GM18508 (cell line): ENCODE measurements at regions not wholly inside any gene's neighbourhood (a gene's known extent, or its start where the extent isn't known, plus 50 kb on each side); places are given as distances from the start of the nearest gene placed in this dataset.

Experiments used
- ATAC-seq: cut with Tn5 transposase; IDR thresholded peaks from one replicate; pipeline ENCODE4 v1.9.1; 2021; ENCODE audit warnings: moderate number of reproducible peaks; ENCODE audit not compliant: insufficient read depth, unreplicated experiment

GRCh38 chr7:42522227-42522991 lies 285.4 kb upstream of the GLI3 start:
- ATAC-seq = no peak

GRCh38 chr7:42511027-42511426 lies 274.0 kb upstream of the GLI3 start:
- no peak for ATAC-seq

- ATAC-seq = no peak
Observed at GRCh38 chr7:42506097-42506496, 269.1 kb upstream of the GLI3 start.

GRCh38 chr7:42502022-42502421 lies 265.0 kb upstream of the GLI3 start:
- ATAC-seq = no peak

- no peak for ATAC-seq
Observed at GRCh38 chr7:42495256-42495655, 258.2 kb upstream of the GLI3 start.

GRCh38 chr7:42494736-42495135 lies 257.7 kb upstream of the GLI3 start:
- ATAC-seq = no peak

- ATAC-seq = no peak
Observed at GRCh38 chr7:42494199-42494710, 257.2 kb upstream of the GLI3 start.

GRCh38 chr7:42493436-42494198 lies 256.6 kb upstream of the GLI3 start:
- ATAC-seq = no peak

- ATAC-seq = no peak
Observed at GRCh38 chr7:42492920-42493319, 255.9 kb upstream of the GLI3 start.

- ATAC-seq = no peak
Observed at GRCh38 chr7:42491106-42491505, 254.1 kb upstream of the GLI3 start.

GRCh38 chr7:42489299-42489698 lies 252.3 kb upstream of the GLI3 start:
- ATAC-seq = no peak

GRCh38 chr7:42485301-42485766 lies 248.3 kb upstream of the GLI3 start:
- no peak for ATAC-seq

GRCh38 chr7:42483886-42484285 lies 246.9 kb upstream of the GLI3 start:
- ATAC-seq = no peak

GRCh38 chr7:42479816-42480633 lies 243.0 kb upstream of the GLI3 start:
- ATAC-seq = no peak

- ATAC-seq = no peak
Observed at GRCh38 chr7:42479452-42479815, 242.4 kb upstream of the GLI3 start.

- ATAC-seq = no peak
Observed at GRCh38 chr7:42478717-42479116, 241.7 kb upstream of the GLI3 start.

GRCh38 chr7:42476255-42476654 lies 239.2 kb upstream of the GLI3 start:
- no peak for ATAC-seq

GRCh38 chr7:42475082-42475481 lies 238.1 kb upstream of the GLI3 start:
- no peak for ATAC-seq

GRCh38 chr7:42473099-42473498 lies 236.1 kb upstream of the GLI3 start:
- no peak for ATAC-seq

- no peak for ATAC-seq
Observed at GRCh38 chr7:42471573-42472174, 234.7 kb upstream of the GLI3 start.
